GM19397 (cell line): ENCODE measurements at regions not wholly inside any gene's neighbourhood (a gene's known extent, or its start where the extent isn't known, plus 50 kb on each side); places are given as distances from the start of the nearest gene placed in this dataset.

Experiments
- ATAC-seq: cut with Tn5 transposase; IDR thresholded peaks from one replicate; pipeline ENCODE4 v1.9.1; 2021; ENCODE audit warnings: mild to moderate bottlenecking, moderate library complexity; ENCODE audit not compliant: unreplicated experiment

GRCh38 chr1:38241594-38242334 lies 195.2 kb upstream of the POU3F1 start:
- ATAC-seq = no peak

- no peak for ATAC-seq
Observed at GRCh38 chr1:38240618-38241017, 194.0 kb upstream of the POU3F1 start.

- ATAC-seq = no peak
Observed at GRCh38 chr1:38239258-38239835, 192.8 kb upstream of the POU3F1 start.

GRCh38 chr1:38238294-38238693 lies 191.7 kb upstream of the POU3F1 start:
- ATAC-seq = no peak

GRCh38 chr1:38235705-38236104 lies 189.1 kb upstream of the POU3F1 start:
- no peak for ATAC-seq

- ATAC-seq = no peak
Observed at GRCh38 chr1:38231941-38232340, 185.3 kb upstream of the POU3F1 start.

GRCh38 chr1:38228718-38229117 lies 182.1 kb upstream of the POU3F1 start:
- no peak for ATAC-seq

GRCh38 chr1:38225745-38226144 lies 179.2 kb upstream of the POU3F1 start:
- no peak for ATAC-seq

GRCh38 chr1:38223391-38223790 lies 176.8 kb upstream of the POU3F1 start:
- no peak for ATAC-seq

GRCh38 chr1:38222891-38223290 lies 176.3 kb upstream of the POU3F1 start:
- ATAC-seq = no peak

- no peak for ATAC-seq
Observed at GRCh38 chr1:38221006-38221649, 174.5 kb upstream of the POU3F1 start.

- no peak for ATAC-seq
Observed at GRCh38 chr1:38217316-38217715, 170.7 kb upstream of the POU3F1 start.

- ATAC-seq = no peak
Observed at GRCh38 chr1:38213646-38214434, 167.2 kb upstream of the POU3F1 start.

GRCh38 chr1:38210895-38211177 lies 164.2 kb upstream of the POU3F1 start:
- ATAC-seq = no peak

- no peak for ATAC-seq
Observed at GRCh38 chr1:38210021-38210894, 163.7 kb upstream of the POU3F1 start.

- no peak for ATAC-seq
Observed at GRCh38 chr1:38208716-38209632, 162.4 kb upstream of the POU3F1 start.

GRCh38 chr1:38207906-38208305 lies 161.3 kb upstream of the POU3F1 start:
- no peak for ATAC-seq

- ATAC-seq = no peak
Observed at GRCh38 chr1:38207275-38207674, 160.7 kb upstream of the POU3F1 start.

GRCh38 chr1:38204698-38205097 lies 158.1 kb upstream of the POU3F1 start:
- no peak for ATAC-seq

- ATAC-seq = no peak
Observed at GRCh38 chr1:38203441-38203840, 156.8 kb upstream of the POU3F1 start.
